IPS-18c (cell line): ENCODE measurements at regions not wholly inside any gene's neighbourhood (a gene's known extent, or its start where the extent isn't known, plus 50 kb on each side); places are given as distances from the start of the nearest gene placed in this dataset.
"Not testable (repeated sequence)": the region's sequence is repeated elsewhere in the genome, so short reads cannot be mapped to it uniquely, and the experiment has no call there.

Experiments used
- H3K4me3 ChIP-seq: 2 replicates; pipeline ENCODE4 v1.7.0; 2013; ENCODE audit warnings: low read depth, mild to moderate bottlenecking, low read length, moderate library complexity; ENCODE audit not compliant: insufficient read depth
- H3K9me3 ChIP-seq: one replicate; pipeline ENCODE4 v1.6.1; 2013; ENCODE audit warnings: mild to moderate bottlenecking, low read length, moderate library complexity; ENCODE audit not compliant: control insufficient read depth, insufficient read depth

- no peaks in the 10 kb centered on the region for H3K9me3 ChIP-seq
- H3K4me3 ChIP-seq, result no peak overlapping the region
Observed at GRCh38 chr2:226483143-226483542, 316.5 kb downstream of the IRS1 start.

- Histone ChIP-seq H3K9me3 (peaks cover 2% of the 10 kb centered on the region), H3K4me3 (no peak overlapping the region)
Observed at GRCh38 chr2:226478109-226478809, 321.4 kb downstream of the IRS1 start.

GRCh38 chr2:226477221-226478108, 322.2 kb downstream of the IRS1 start:
- Histone ChIP-seq H3K9me3 (peaks cover 2% of the 10 kb centered on the region), H3K4me3 (no peak overlapping the region)

GRCh38 chr2:226475650-226476049, 324.0 kb downstream of the IRS1 start:
- peaks cover 2% of the 10 kb centered on the region for H3K9me3 ChIP-seq
- H3K4me3 ChIP-seq, result no peak overlapping the region

- Histone ChIP-seq H3K9me3 (peaks cover 2% of the 10 kb centered on the region), H3K4me3 (no peak overlapping the region)
Observed at GRCh38 chr2:226474131-226474530, 325.5 kb downstream of the IRS1 start.

- no peak overlapping the region for H3K4me3 ChIP-seq
- peaks cover 2% of the 10 kb centered on the region for H3K9me3 ChIP-seq
Observed at GRCh38 chr2:226471987-226472470, 327.6 kb downstream of the IRS1 start.

GRCh38 chr2:226467633-226468032, 332.0 kb downstream of the IRS1 start:
- Histone ChIP-seq H3K4me3 (no peak overlapping the region), H3K9me3 (no peaks in the 10 kb centered on the region)

GRCh38 chr2:226467221-226467620, 332.4 kb downstream of the IRS1 start:
- H3K4me3 ChIP-seq, result no peak overlapping the region

GRCh38 chr2:226466589-226466988, 333.0 kb downstream of the IRS1 start:
- Histone ChIP-seq H3K4me3 (no peak overlapping the region), H3K9me3 (no peaks in the 10 kb centered on the region)

More at GRCh38 chr2:226467221-226467620, 332.4 kb downstream of the IRS1 start:
- no peaks in the 10 kb centered on the region for H3K9me3 ChIP-seq

GRCh38 chr2:226466124-226466523, 333.5 kb downstream of the IRS1 start:
- Histone ChIP-seq H3K4me3 (no peak overlapping the region), H3K9me3 (no peaks in the 10 kb centered on the region)

GRCh38 chr2:226464380-226464779, 335.2 kb downstream of the IRS1 start:
- Histone ChIP-seq H3K9me3 (no peaks in the 10 kb centered on the region), H3K4me3 (no peak overlapping the region)

GRCh38 chr2:226463154-226463553, 336.5 kb downstream of the IRS1 start:
- Histone ChIP-seq H3K4me3 (no peak overlapping the region), H3K9me3 (no peaks in the 10 kb centered on the region)

GRCh38 chr2:226461981-226462380, 337.6 kb downstream of the IRS1 start:
- no peak overlapping the region for H3K4me3 ChIP-seq

GRCh38 chr2:226456144-226456543, 343.5 kb downstream of the IRS1 start:
- not testable (repeated sequence) for H3K4me3 ChIP-seq, H3K9me3 ChIP-seq

More at GRCh38 chr2:226461981-226462380, 337.6 kb downstream of the IRS1 start:
- H3K9me3 ChIP-seq, result no peaks in the 10 kb centered on the region

- H3K4me3 ChIP-seq, result no peak overlapping the region
Observed at GRCh38 chr2:226452768-226453167, 346.9 kb downstream of the IRS1 start.

GRCh38 chr2:226451486-226451885, 348.1 kb downstream of the IRS1 start:
- Histone ChIP-seq H3K4me3 (no peak overlapping the region), H3K9me3 (peaks cover 2% of the 10 kb centered on the region)

More at GRCh38 chr2:226452768-226453167, 346.9 kb downstream of the IRS1 start:
- H3K9me3 ChIP-seq, result peaks cover 2% of the 10 kb centered on the region

- Histone ChIP-seq H3K9me3 (peaks cover 2% of the 10 kb centered on the region), H3K4me3 (no peak overlapping the region)
Observed at GRCh38 chr2:226450141-226450540, 349.5 kb downstream of the IRS1 start.
